ENCODE measurements at regions not wholly inside any gene's neighbourhood (a gene's known extent, or its start where the extent isn't known, plus 50 kb on each side); places are given as distances from the start of the nearest gene placed in this dataset.
"Not testable (repeated sequence)": the region's sequence is repeated elsewhere in the genome, so short reads cannot be mapped to it uniquely, and the experiment has no call there.

GRCh38 chr9:78172610-78173009 lies 63.3 kb upstream of the CEP78 start:
- H3K9me3 ChIP-seq; DNase-seq; H3K27ac ChIP-seq; H3K4me3 ChIP-seq; intact Hi-C loops (cut with DNase I; ENCODE audit: low total_unique reads); H3K4me1 ChIP-seq; H3K27me3 ChIP-seq; H3K36me3 ChIP-seq: not testable (repeated sequence)

DNA sequence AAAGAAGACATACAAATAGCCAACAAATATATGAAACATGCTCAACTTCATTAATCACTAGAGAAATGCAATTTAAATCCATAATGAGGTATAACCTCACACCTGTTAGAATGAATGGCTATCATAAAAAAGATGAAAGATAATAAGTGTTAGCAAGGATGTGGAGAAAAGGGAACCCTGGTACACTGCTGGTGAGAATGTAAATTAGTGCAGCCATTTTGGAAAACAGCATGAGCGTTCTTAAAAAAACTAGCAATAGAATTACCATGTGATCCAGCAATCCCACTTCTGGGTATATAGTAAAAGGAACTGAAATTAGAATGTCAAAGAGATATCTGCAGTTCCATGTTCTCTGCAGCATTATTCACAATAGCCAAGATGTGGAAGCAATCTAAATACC lies 64.2 kb upstream of the CEP78 start:
- H3K4me1 ChIP-seq, result no peaks in the 10 kb centered on the region
- no peaks in the 10 kb centered on the region for H3K36me3 ChIP-seq
- intact Hi-C loops (cut with DNase I; ENCODE audit: low total_unique reads), result no loop called here
- no peak for DNase-seq
- H3K4me3 ChIP-seq, result no peak overlapping the region
- no peaks in the 10 kb centered on the region for H3K9me3 ChIP-seq
- no peaks in the 10 kb centered on the region for H3K27me3 ChIP-seq
- no peak overlapping the region for H3K27ac ChIP-seq
- no peak for TF ChIP-seq POLR2A (IDR thresholded peaks at IDR 0.05)
- TF ChIP-seq, protein P1, sequence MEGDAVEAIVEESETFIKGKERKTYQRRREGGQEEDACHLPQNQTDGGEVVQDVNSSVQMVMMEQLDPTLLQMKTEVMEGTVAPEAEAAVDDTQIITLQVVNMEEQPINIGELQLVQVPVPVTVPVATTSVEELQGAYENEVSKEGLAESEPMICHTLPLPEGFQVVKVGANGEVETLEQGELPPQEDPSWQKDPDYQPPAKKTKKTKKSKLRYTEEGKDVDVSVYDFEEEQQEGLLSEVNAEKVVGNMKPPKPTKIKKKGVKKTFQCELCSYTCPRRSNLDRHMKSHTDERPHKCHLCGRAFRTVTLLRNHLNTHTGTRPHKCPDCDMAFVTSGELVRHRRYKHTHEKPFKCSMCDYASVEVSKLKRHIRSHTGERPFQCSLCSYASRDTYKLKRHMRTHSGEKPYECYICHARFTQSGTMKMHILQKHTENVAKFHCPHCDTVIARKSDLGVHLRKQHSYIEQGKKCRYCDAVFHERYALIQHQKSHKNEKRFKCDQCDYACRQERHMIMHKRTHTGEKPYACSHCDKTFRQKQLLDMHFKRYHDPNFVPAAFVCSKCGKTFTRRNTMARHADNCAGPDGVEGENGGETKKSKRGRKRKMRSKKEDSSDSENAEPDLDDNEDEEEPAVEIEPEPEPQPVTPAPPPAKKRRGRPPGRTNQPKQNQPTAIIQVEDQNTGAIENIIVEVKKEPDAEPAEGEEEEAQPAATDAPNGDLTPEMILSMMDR (IDR thresholded peaks at IDR 0.05), result no peak

GRCh38 chr9:78169125-78169524 lies 66.8 kb upstream of the CEP78 start:
- Histone ChIP-seq H3K27me3 (no peaks in the 10 kb centered on the region), H3K36me3 (no peaks in the 10 kb centered on the region), H3K4me1 (no peaks in the 10 kb centered on the region), H3K9me3 (no peaks in the 10 kb centered on the region), H3K27ac (no peak overlapping the region), H3K4me3 (no peak overlapping the region)
- intact Hi-C loops (cut with DNase I; ENCODE audit: low total_unique reads), result no loop called here
- no peak for TF ChIP-seq POLR2A (IDR thresholded peaks at IDR 0.05)
- TF ChIP-seq, protein P1 (IDR thresholded peaks at IDR 0.05), result no peak
- no peak for DNase-seq

DNA sequence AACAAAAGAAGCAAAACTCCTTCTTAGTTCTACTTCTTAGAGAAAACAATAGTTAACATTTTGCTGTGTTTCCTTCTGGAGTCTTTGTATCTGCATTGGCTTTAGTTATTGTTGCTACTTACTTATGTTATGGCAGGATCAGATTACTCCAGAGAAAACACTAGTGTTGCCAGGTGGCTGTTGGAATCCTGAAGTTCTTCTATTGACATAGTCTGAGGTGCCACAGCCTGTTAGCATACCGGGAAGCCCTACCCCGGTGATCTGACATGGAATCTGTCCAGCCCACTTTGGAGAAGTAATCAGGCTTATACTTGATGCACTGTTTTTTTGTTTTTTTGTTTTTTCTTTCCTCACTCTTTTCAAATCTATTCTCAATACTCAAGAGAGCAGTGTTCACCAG lies 68.5 kb upstream of the CEP78 start:
- Histone ChIP-seq H3K27ac (no peak overlapping the region), H3K4me3 (no peak overlapping the region), H3K4me1 (no peaks in the 10 kb centered on the region), H3K36me3 (no peaks in the 10 kb centered on the region), H3K27me3 (no peaks in the 10 kb centered on the region), H3K9me3 (no peaks in the 10 kb centered on the region)
- DNase-seq, result no peak
- no peak for TF ChIP-seq POLR2A (IDR thresholded peaks at IDR 0.05)
- TF ChIP-seq, protein P1 (IDR thresholded peaks at IDR 0.05), result no peak
- intact Hi-C loops (cut with DNase I; ENCODE audit: low total_unique reads), result no loop called here

- Histone ChIP-seq H3K27ac (no peak overlapping the region), H3K4me1 (no peaks in the 10 kb centered on the region), H3K27me3 (no peaks in the 10 kb centered on the region), H3K4me3 (no peak overlapping the region), H3K9me3 (no peaks in the 10 kb centered on the region), H3K36me3 (no peaks in the 10 kb centered on the region)
- DNase-seq, result no peak
- intact Hi-C loops (cut with DNase I; ENCODE audit: low total_unique reads), result no loop called here
- no peak for TF ChIP-seq POLR2A (IDR thresholded peaks at IDR 0.05)
- TF ChIP-seq, protein P1 (IDR thresholded peaks at IDR 0.05), result no peak
Measured at GRCh38 chr9:78163834-78164233, 72.0 kb upstream of the CEP78 start.

DNA sequence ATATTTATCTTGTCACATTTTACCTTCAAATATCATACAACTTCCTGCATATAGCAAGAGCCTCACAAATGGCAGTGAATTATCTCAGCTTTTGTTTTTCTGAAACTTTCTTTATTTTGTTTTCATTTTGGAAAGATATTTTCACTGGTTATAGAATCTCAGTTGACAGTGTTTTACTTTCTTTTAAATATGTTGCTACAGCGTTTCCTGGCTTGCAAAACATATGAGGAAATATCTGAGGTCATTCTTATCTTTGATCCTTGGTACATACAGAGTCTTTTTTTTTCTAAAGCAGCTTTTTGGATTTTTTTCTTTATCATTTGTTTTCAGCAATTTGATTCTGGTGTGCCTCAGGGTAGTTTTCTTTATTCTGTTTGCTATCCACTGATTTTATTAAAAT lies 77.6 kb upstream of the CEP78 start:
- Histone ChIP-seq H3K4me1 (no peaks in the 10 kb centered on the region), H3K27ac (no peak overlapping the region), H3K36me3 (no peaks in the 10 kb centered on the region), H3K4me3 (no peak overlapping the region), H3K9me3 (peaks cover 0 to 4% of the 10 kb centered on the region in 2 donors), H3K27me3 (no peaks in the 10 kb centered on the region)
- no peak for DNase-seq
- intact Hi-C loops (cut with DNase I; ENCODE audit: low total_unique reads), result no loop called here
- TF ChIP-seq, protein P1 (IDR thresholded peaks at IDR 0.05), result no peak
- TF ChIP-seq POLR2A (IDR thresholded peaks at IDR 0.05), result no peak
